ENCODE measurements at regions not wholly inside any gene's neighbourhood (a gene's known extent, or its start where the extent isn't known, plus 50 kb on each side); places are given as distances from the start of the nearest gene placed in this dataset.
"Not testable (repeated sequence)": the region's sequence is repeated elsewhere in the genome, so short reads cannot be mapped to it uniquely, and the experiment has no call there.

GRCh38 chr19:13712767-13713201 lies 51.5 kb upstream of the MRI1 start:
- no peak for DNase-seq

GRCh38 chr19:13707915-13708314 lies 56.4 kb upstream of the MRI1 start:
- no peak for DNase-seq

GRCh38 chr19:13705928-13706447 lies 58.3 kb upstream of the MRI1 start:
- no peak for DNase-seq

GRCh38 chr19:13705201-13705600 lies 59.1 kb upstream of the MRI1 start:
- no peak for DNase-seq

- DNase-seq: no peak
These were observed 62.7 kb upstream of the MRI1 start for GRCh38 chr19:13701624-13702023.

GRCh38 chr19:13700621-13701020 lies 63.7 kb upstream of the MRI1 start:
- DNase-seq: no peak

GRCh38 chr19:13699786-13700185 lies 64.5 kb upstream of the MRI1 start:
- DNase-seq: no peak

- no peak for DNase-seq
These were observed 67.5 kb upstream of the MRI1 start for GRCh38 chr19:13696839-13697238.

GRCh38 chr19:13693889-13694288 lies 70.4 kb upstream of the MRI1 start:
- DNase-seq: no peak

- DNase-seq: no peak
These were observed 72.5 kb upstream of the MRI1 start for GRCh38 chr19:13691569-13692435.

GRCh38 chr19:13689085-13689484 lies 75.2 kb upstream of the MRI1 start:
- DNase-seq: no peak

GRCh38 chr19:13684021-13684420 lies 80.3 kb upstream of the MRI1 start:
- no peak for DNase-seq

GRCh38 chr19:13681509-13681908 lies 82.8 kb upstream of the MRI1 start:
- no peak for DNase-seq

- not testable (repeated sequence) for DNase-seq
These were observed 83.5 kb upstream of the MRI1 start for GRCh38 chr19:13680708-13681360.

- DNase-seq: not testable (repeated sequence)
These were observed 87.4 kb upstream of the MRI1 start for GRCh38 chr19:13676967-13677366.

- DNase-seq: not testable (repeated sequence)
These were observed 91.7 kb upstream of the MRI1 start for GRCh38 chr19:13672480-13673175.

GRCh38 chr19:13670846-13671245 lies 93.5 kb upstream of the MRI1 start:
- no peak for DNase-seq

GRCh38 chr19:13669780-13670355 lies 94.5 kb upstream of the MRI1 start:
- DNase-seq: no peak

- no peak for DNase-seq
These were observed 95.4 kb upstream of the MRI1 start for GRCh38 chr19:13668964-13669363.

GRCh38 chr19:13666165-13666564 lies 98.2 kb upstream of the MRI1 start:
- DNase-seq: no peak

GRCh38 chr19:13665125-13665905 lies 99.0 kb upstream of the MRI1 start:
- no peak for DNase-seq

All from activated CD4-positive, alpha-beta T cell treated with anti-CD3 and anti-CD28 coated beads, Interleukin-2, amount 50 U/mL, for 1 hour (primary cell).